Mesenteric fat pad (tissue), 1 donor: ENCODE measurements at regions not wholly inside any gene's neighbourhood (a gene's known extent, or its start where the extent isn't known, plus 50 kb on each side); places are given as distances from the start of the nearest gene placed in this dataset.

Source experiments
- DNase-seq: peaks from one replicate; pipeline ENCODE4 v3.0.0-alpha.2; 2020; ENCODE audit warnings: low spot score
- donor health status: DM: yes; HTN: yes; CAD: no.

DNA sequence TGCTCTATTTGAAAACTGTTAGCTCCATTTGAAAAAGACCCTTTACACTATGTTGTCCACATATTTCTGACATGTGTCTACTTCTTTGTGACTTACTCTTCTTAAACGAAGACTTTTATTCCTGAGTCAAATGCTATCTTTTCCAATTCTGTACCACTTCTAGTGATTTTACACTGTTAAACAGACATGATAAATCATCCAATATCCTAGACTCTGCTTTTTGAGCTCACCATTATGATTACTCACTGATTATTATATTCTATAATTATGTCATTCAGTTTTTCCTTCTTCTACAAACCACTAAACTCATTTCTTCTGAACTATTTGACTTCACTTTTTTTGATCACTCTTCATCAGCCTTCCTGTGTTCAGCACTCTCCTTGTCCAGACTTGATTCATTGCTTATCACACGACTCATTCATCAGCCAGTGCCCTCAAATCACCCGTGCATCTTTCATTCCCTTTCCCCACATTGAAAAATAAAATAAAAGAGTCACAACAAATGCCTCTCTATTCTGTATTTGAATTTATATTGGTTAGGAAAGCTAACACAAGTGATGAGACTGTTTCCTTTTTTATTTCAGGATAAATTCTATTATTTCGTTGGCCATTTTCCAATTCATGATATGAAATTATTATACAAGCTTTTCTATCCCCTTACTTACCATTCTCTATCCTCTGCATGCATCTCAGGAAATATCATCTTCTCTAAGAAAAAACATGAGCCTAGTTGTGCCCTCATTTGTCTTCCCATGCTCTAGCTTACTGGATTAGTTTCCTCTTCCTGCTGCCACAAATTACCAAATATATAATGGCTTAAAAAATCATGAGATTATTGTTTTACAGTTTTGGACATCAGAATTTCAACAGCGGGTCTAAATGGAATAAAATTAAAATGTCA, 1482.1 kb upstream of the MIR17HG start:
- no peak for DNase-seq

DNA sequence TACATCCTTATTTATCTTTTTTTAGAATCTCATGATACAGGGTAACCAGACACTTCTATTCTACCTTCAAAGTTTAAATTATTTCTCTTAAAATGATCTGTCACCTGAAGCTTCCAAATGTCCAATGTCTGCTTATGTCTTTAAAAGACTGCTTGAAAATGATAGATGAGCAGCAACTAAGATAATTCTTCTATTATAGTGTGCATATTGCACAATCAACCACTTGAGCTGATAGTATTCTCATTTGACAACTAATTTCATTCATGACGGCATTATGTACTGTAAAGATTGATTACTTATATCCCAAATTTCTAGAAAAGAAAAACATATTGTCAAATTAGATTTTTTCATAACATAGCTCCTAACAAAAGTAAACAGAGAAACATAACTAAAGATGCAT, 1478.2 kb upstream of the MIR17HG start:
- DNase-seq = no peak

DNA sequence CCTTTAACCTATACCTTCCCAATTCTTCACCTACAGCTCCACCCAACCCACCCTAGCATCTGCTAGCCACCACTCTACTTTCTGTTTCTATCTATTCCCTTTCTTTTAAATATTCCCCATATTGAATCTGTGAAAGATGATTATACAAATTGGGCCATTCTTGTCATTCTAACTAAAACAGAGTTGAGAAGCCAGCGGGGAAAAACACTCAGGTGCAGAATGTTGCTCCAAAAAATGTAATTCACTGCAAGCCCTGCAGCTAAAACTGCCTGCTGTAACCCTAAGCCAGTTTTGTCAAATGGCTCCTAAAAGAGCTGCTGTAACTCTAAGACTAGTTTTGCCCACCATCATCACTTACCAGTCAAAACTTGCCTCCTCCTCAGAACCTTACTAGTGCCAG, 1468.6 kb upstream of the MIR17HG start:
- no peak for DNase-seq

DNA sequence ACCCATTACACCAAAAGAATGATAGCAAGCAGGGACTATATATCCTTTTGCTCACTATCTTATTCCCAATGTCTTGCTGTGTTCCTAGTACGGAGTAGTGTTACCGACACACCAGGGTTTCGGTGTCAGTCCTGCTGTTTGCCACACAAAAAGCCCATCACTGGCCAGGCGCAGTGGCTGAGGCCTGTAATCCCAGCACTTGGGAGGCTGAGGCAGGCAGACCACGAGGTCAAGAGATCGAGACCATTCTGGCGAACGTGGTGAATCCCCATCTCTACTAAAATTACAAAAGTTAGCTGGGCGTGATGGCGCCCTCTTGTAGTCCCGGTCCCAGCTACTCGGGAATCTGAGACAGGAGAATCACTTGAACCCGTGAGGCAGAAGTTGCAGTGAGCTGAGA, 1467.3 kb upstream of the MIR17HG start:
- DNase-seq = no peak

DNA sequence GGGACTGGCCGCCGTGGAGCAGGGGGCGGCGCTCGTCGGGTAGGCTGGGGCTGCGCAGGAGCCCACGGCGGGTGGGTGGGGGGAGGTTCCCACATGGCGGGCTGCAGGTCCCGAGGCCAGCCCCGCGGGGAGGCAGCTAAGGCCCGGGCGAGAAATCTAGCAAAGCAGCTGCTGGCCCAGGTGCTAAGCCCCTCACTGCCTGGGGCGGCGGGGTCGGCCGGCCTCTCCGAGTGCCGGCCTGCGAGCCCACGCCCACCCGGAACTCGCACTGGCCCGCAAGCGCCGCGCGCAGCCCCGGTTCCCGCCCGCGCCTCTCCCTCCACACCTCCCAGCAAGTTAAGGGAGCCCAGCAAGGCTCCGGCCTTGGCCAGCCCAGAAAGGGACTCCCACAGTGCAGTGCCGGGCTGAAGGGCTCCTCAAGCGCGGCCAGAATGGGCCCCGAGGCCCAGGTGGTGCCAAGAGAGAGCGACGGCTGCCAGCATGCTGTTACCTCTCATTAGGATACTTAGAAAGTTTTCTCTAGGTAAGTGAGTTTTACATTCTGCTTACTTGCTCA, 1463.5 kb upstream of the MIR17HG start:
- DNase-seq = no peak

DNA sequence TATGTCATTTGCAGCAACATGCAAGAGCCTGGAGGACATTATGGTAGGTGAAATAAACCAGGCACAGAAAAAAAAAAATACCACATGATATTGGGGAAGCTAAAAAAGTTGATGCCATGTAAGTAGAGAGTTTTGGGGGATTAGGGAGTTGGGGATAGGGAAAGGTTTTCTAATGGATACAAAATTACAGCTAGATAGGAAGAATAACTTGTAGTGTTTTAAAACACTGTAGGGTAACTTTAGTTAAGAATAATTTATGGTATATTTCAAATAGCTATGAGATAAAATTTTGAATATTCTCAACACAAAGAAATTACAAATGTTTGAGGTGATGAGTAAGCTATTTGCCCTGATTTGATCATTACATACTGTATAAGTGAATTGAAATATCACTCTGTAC, 1456.7 kb upstream of the MIR17HG start:
- DNase-seq = no peak

DNA sequence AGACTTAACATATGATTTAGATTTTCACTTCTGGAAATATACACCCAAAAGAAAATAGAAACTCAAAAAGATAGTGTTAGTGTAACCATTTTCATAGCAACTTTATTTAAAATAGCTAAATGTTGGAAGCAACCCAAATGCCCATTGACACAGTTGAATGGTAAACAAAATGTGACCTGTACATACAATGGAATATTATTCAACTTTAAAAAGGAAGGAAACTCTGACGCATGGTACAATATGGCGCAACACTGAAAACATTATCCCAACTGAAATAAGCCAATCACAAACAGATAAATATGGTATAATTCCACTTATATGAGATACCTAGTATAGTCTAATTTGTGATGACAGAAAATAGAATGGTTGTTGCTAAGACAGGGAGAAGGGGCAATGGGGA, 1456.1 kb upstream of the MIR17HG start:
- no peak for DNase-seq

DNA sequence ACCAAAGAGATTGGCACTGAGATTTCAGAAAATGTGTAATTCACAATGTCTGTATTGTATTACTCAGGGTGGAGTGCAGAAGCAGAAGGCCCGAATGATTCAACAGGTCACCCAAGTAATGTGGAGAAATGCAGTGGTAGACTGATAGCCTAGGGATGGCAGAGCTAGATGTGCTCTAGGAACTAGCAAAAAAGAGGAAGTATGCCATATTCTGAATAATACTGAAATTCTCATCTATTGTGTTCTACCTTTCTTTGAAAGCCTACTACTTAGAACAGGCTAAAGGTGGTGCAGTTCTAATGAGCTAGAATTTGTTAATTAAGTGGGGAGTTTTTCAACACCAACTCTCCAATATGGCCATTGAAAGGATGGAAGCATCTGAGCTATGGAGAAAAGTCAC, 1449.8 kb upstream of the MIR17HG start:
- no peak for DNase-seq

DNA sequence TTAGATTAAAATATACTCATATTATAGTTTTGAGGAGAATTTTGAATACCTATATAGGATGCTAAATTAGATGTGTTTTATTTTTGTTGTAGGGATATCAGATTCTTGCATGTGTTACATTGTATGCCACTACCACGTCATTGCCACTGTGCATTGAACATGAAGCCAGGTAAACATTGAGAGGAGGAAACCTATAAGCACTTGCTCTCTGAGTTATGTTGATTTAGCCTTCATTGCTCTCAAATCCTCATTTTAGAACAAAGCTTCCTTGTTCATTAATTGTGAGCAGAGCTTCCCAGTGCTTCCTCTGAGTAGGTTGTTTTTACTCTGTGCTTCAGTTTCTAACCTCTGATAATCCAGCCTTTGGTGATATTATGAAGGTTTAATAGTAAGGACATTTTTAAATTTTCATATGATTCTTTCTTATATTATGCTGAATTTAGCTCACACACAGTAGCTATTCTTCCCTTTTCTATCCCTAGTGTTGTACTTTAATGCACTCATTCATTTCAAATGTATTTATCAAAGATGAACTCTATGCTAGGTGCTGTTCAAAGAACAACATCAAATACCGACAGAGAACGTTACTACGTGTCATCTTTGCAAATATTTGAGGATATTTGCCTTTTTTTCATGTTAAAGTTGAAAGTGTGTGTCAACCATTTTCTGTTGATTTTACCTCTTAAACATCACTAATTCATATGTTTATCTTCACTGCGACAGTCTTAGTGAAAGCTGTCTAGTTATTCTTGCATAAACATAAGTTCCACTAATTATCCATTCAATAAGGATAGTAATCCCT, 1448.0 kb upstream of the MIR17HG start:
- DNase-seq = no peak

DNA sequence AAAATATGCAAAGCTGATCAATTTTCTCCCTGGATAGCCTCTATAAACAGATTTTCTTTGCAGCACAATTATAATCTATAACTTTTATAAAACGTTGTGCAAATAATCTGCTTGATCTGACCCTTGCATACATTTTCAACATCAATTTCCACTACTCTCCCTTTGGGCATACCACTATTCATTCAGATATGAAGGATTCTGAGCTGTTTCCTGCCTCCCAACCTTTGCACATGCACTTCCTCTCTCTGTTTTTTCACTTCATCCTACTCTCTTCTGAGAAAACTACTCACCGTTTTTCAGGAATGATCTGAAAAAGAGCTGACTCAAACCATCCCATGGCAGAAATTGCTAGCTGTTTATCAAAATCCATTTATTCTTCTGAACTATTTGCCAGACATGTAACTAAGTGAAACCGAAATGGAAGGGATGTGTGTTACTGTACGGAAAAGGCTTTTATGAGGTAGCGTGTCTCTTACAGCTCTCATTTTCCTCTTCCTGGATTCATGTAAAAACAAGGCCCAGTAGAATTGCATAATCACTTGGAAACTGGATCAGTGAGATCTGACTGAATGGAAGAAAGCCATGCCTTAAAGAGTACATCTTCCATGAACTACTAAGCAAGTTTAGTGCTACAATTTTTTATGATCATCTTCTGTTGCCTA, 1447.3 kb upstream of the MIR17HG start:
- no peak for DNase-seq

DNA sequence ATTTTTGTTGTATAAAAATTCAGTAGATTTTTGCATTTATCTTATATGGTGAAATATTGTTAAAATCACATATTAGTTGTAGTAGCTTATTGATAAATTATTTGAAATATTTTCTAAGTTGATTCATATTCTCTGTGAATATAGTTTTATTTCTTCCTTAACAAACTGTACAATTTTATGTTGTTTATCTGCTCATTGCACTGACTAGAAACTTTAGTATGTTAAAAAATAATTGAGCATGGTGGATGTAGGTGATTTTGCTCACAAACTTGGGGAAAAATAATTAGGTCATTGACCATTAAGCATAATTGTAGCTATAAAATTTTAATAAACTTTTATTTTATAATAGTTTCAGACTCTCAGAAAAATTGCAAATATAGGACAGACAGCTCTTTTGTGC, 1445.3 kb upstream of the MIR17HG start:
- no peak for DNase-seq

DNA sequence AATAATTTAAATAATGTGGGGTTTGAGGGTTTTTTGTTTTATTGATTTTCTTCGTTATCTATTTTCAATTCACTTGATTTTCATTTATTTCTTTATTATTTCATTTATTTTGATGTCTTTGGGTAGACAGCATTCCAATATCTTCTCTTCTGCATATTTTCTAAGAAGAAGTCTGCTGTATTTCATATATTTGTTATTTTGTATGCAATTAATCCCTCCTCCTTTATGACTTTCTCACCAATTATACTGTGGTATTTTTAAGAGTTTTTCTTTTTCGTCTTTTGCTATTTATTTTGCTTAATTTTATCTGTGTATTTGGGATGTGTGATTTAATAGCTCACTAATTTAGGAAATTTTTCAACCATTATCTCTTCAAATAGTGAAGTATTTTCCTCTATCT, 1444.4 kb upstream of the MIR17HG start:
- DNase-seq = no peak

DNA sequence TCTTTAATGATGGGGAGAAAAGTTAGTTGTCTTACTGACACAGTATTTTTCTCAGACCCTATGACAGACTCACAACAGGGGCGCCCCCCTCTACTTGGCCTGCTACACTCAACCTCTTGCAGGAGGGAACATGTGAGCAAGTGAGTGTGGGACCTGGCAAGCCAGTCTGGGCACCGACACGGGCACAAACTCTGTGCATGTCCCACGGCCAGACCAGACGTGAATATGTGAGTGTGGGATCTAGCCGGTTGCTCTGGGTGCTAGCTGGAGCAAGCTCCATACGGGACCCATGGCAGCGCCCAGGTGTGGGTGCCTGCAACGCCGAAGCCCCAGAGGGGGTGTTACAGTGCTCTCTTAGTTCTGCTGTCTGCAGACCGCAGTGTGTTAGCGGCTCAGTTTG, 1437.3 kb upstream of the MIR17HG start:
- DNase-seq = no peak

DNA sequence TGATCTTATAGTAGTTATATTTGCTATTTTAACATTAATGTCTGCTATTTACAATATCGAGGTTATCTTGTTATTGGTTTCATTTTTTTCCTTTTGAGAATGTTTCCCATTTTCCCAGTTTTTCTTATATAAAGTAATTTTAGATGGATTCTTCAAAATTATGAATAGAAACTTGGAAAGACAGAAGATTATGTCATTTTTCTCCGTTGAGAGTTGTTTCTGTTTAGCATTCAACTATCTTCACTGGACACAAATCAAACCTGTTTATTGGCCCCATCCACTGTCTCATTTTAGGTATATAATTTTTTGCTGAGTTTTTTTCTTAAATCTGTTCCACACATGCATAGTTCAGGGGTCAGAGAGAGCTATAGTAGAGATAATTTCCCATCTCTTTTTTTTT, 1430.9 kb upstream of the MIR17HG start:
- no peak for DNase-seq

DNA sequence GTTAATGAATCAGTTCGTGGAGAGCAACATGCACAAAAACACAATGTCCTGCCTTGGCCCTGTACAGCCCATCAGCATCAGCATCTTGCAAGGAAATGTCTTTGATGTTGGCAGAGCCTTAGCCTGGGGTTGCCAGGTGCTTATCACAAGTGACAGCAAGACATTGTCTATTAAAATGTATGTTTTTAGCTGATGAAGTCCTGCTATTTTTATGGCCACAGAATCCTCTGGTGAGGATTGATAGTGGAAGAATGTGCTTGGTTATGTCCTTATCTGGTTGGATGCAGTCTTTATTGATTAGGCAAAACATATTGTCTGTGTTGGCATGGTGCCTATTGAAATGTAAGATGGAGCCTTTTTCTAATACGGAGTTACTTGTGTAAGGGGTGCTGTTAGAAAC, 1427.0 kb upstream of the MIR17HG start:
- no peak for DNase-seq

DNA sequence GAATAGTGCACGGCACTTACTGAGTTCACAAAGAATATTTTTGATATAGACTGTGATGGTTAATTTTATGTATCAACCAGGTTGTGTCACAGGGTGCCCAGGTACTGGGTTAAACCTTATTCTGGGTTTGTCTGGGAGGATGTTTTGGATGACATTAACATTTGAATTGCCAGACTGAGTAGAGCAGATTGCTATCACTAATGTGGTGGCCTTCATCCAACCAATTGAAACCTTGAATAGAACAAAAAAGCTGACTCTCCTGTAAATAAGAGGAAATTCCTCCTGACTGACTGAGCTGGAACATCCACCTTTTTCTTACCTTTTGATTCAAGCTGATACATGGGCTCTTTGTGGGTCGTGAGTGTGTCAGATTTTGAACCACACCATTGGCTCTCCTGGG, 1424.4 kb upstream of the MIR17HG start:
- no peak for DNase-seq

DNA sequence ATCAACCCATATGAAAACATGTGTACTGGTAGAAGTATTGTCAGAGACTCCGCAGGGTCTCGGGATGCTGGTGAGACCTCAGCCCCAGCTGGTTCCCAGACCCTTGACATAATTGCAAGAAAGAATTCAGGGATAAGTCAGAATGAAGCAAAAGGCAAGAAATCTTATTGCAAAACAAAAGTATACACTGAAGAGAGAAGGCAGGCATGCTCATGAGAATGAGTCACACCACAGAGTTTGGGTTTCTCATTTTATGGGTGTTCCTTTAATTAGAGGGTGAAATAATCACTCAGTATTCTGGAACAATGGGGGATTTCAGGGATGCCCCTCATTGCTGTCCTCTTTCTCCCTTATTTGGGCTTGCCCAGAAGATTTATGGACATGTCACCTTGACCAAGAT, 1423.8 kb upstream of the MIR17HG start:
- no peak for DNase-seq

DNA sequence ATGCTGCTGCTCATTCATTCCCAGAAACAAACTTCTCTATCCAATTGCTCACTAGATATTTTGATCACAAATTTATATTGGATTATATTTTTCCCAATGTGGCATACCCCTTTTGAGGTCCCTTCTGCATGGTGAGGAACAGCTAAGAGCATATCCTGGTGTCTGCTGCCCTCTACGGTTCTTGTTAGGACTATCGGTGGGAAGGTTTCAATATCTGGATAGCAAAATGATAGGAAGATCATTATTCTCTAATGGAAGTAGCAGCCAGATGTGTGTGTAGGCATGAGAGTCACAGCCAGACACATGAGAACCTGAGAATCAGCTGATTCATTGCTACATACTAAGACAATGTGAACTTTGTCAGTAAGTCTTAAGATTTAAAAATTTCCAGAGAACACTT, 1422.4 kb upstream of the MIR17HG start:
- DNase-seq = no peak

DNA sequence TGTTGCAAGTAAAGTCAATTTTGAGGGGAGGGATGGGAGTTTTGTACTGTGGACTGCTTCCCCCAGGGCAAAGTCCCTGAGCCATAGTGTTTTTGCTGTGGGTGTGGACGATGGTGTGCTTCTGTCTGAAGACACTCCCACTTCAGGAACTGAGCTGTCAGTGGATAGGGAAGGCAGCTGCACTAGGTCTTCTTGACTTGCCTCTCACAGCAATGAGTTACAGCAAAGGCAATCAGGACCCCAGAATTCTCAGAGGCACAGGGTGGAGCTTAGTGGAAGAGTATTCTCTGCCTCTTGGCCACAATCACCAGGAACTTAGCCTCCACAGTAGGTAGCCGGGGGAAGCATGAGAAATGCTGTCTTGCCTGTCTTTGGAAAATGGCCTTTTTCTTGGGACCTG, 1416.6 kb upstream of the MIR17HG start:
- no peak for DNase-seq

DNA sequence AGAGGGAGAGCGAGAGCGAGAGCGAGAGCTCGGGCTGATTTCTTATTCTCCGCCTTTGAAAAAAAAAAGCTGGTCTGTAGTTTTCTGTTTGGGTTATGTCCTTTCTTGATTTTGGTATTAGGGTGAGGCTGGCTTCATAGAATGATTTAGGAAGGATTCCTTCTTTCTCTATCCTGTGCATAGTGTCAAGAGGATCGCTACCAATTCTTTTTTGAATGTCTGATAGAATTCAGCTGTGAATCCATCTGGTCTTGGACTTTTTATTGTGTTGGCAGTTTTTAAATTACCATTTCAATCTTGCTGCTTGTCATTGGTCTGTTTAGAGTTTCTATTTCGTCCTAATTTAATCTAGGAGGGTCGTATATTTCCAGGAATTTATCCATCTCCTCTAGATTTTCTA, 1414.6 kb upstream of the MIR17HG start:
- no peak for DNase-seq

DNA sequence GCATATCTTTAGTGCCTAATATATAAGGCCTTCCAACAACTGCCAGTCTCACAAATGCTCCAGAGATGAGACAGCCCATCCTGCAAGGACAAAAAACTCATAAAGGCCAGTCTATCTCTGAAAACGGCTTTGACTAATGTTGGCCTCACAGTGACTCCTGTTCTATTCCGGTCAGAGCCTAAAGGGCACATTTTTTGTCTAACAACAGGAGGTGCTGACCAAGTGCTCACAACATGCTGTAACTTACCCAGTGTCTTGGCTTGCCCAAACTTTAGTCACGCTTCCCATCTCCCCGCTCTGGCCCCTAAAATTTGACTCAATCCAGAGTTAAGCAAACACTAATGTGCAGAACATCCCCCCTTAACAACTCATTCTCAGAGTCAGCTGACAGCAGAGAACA, 1411.2 kb upstream of the MIR17HG start:
- DNase-seq = no peak

DNA sequence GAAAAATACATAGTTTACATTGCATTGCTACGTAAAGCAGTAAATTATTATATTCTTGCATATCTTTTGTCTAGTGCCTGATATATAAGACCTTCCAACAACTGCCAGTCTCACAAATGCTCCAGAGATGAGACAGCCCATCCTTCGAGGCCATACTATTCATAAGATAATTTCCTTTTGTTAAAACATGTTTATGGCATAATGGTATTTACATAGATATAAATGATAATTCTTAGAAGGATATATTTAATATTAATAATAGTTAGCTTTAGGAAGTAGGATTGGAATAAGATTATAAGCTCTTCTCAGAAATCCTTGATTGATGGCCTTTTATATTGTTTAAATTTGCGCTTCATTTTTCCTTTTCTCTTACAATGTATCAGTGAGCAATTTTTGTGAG, 1410.1 kb upstream of the MIR17HG start:
- DNase-seq = no peak
